ENCODE measurements at regions not wholly inside any gene's neighbourhood (a gene's known extent, or its start where the extent isn't known, plus 50 kb on each side); places are given as distances from the start of the nearest gene placed in this dataset.

DNA sequence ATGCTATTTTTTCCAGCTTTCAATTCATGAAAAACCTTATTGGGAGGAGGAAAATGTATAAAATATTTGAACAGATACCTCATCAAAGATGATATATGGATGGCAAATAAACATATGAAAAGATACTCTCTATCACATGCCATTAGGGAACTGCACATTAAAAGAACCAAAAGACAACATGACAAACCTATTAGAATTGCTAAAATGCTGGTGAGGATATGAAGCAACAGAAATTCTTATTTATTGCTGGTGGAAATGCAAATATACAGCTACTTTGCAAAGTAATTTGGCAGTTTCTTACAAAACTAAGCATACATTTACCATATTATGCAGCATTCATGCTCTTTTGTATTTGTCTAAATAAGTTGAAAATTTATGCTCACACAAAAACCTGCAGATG, 1783.9 kb upstream of the PCDH20 start:
- no peak for TF ChIP-seq CTCF (IDR thresholded peaks at IDR 0.05)
- no peak for TF ChIP-seq POLR2A (IDR thresholded peaks at IDR 0.05)
